GM19239 (cell line): ENCODE measurements at regions not wholly inside any gene's neighbourhood (a gene's known extent, or its start where the extent isn't known, plus 50 kb on each side); places are given as distances from the start of the nearest gene placed in this dataset.
"Not testable (repeated sequence)": the region's sequence is repeated elsewhere in the genome, so short reads cannot be mapped to it uniquely, and the experiment has no call there.

Experiments
- DNase-seq: peaks from one replicate; pipeline ENCODE4 v3.0.0; 2011; ENCODE audit warnings: low spot score; ENCODE audit not compliant: insufficient read length
- FAIRE-seq: peaks from 2 replicates; lab custom pipeline; 2011; peaks lifted over from hg19 to GRCh38; lab: Jason Lieb, UNC

GRCh38 chr3:193179332-193180012 lies 61.5 kb upstream of the PLAAT1 start:
- not testable (repeated sequence) for DNase-seq, FAIRE-seq

- FAIRE-seq (no peak), DNase-seq (no peak)
Measured at GRCh38 chr3:193187070-193187722, 53.8 kb upstream of the PLAAT1 start.

GRCh38 chr3:193190146-193190786 lies 50.8 kb upstream of the PLAAT1 start:
- DNase-seq, result peak; percentile 21

More at GRCh38 chr3:193190146-193190786, 50.8 kb upstream of the PLAAT1 start:
- peak; percentile 14 for FAIRE-seq
